Vagina (tissue), 2 donors: ENCODE measurements at regions not wholly inside any gene's neighbourhood (a gene's known extent, or its start where the extent isn't known, plus 50 kb on each side); places are given as distances from the start of the nearest gene placed in this dataset.

Source experiments
- CTCF ChIP-seq, 3 experiments: fragments of 450-650 bp in 2 of 3; fragments of 200-600 bp in 1 of 3; sonication (generic) in 1 of 3; IDR thresholded peaks; one replicate each; pipeline ENCODE4 v1.5.1; 2017 to 2019; ENCODE audit warnings: antibody characterized with exemption in 3 of 3, mild to moderate bottlenecking in 2 of 3, moderate library complexity in 2 of 3
- POLR2A ChIP-seq, 2 donors: fragments of 450-650 bp; IDR thresholded peaks; one replicate each; pipeline ENCODE4 v1.6.1; 2017; ENCODE audit warnings: antibody characterized with exemption in 2 of 2, mild to moderate bottlenecking in 2 of 2, moderate library complexity in 2 of 2
- POLR2AphosphoS5 ChIP-seq, 2 donors: sonication (generic); formaldehyde crosslinking; IDR thresholded peaks; one replicate each; pipeline ENCODE4 v1.9.0; 2017; ENCODE audit warnings: antibody characterized with exemption in 2 of 2, mild to moderate bottlenecking in 2 of 2, low read depth in 1 of 2; ENCODE audit not compliant: insufficient read depth in 1 of 2

GRCh38 chr12:13713556-13714410, 267.6 kb downstream of the GRIN2B start:
- TF ChIP-seq CTCF (IDR thresholded peaks at IDR 0.05) = no peak
- no peak for TF ChIP-seq POLR2A (IDR thresholded peaks at IDR 0.05)
- no peak for TF ChIP-seq POLR2AphosphoS5 (IDR thresholded peaks at IDR 0.05; ENCODE audit: insufficient read depth in 1 of 2, low read depth in 1 of 2)
